ENCODE measurements at regions not wholly inside any gene's neighbourhood (a gene's known extent, or its start where the extent isn't known, plus 50 kb on each side); places are given as distances from the start of the nearest gene placed in this dataset.

DNA sequence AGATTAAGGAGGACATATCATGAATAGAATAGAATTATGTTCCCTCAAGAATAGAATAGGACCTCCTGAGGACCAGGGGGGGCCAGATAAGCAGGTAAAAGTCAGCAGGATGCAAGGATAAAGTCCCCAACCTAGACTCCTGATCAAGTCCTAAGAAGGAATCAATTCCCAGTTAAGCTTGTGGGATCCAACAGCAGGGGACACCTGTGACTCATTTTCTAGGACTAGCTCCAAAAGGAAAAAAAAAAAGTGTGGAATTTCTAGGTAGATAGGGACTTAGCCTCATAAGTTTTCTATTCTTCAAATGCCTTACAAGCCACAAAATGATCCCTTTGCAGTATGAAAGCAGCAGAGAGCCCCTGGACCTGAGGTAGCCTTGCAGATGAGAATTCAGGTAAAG lies 336.2 kb downstream of the WDR11 start:
- no peak overlapping the region for H3K27ac ChIP-seq (ENCODE audit: control insufficient read depth, insufficient read depth, low read length)
- H4K20me1 ChIP-seq (ENCODE audit: control insufficient read depth, extremely low read depth, insufficient read depth, low read length) = no peaks in the 10 kb centered on the region
- H3K4me3 ChIP-seq (ENCODE audit: control insufficient read depth in 2 of 3, extremely low read depth in 1 of 3, insufficient read depth in 2 of 3, low read depth in 1 of 3, low read length in 3 of 3) = no peak overlapping the region
- no peaks in the 10 kb centered on the region for H3K36me3 ChIP-seq (ENCODE audit: control insufficient read depth in 2 of 2, extremely low read depth in 1 of 2, insufficient read depth in 2 of 2, low read length in 2 of 2)
- H3K4me2 ChIP-seq (ENCODE audit: control insufficient read depth, extremely low read depth, insufficient read depth, low read depth, low read length) = no peak overlapping the region
- no peaks in the 10 kb centered on the region for H3K79me2 ChIP-seq (ENCODE audit: control insufficient read depth, insufficient read depth, low read length)
- no peak overlapping the region for H3K9ac ChIP-seq (ENCODE audit: control insufficient read depth, extremely low read depth, insufficient read depth, low read length)
- peak; percentile 56 for FAIRE-seq
- DNase-seq (ENCODE audit: low read depth, low spot score) = no peak
- H3K9me3 ChIP-seq (ENCODE audit: control insufficient read depth, low read depth, low read length) = no peaks in the 10 kb centered on the region
- TF ChIP-seq, protein P1, sequence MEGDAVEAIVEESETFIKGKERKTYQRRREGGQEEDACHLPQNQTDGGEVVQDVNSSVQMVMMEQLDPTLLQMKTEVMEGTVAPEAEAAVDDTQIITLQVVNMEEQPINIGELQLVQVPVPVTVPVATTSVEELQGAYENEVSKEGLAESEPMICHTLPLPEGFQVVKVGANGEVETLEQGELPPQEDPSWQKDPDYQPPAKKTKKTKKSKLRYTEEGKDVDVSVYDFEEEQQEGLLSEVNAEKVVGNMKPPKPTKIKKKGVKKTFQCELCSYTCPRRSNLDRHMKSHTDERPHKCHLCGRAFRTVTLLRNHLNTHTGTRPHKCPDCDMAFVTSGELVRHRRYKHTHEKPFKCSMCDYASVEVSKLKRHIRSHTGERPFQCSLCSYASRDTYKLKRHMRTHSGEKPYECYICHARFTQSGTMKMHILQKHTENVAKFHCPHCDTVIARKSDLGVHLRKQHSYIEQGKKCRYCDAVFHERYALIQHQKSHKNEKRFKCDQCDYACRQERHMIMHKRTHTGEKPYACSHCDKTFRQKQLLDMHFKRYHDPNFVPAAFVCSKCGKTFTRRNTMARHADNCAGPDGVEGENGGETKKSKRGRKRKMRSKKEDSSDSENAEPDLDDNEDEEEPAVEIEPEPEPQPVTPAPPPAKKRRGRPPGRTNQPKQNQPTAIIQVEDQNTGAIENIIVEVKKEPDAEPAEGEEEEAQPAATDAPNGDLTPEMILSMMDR (optimal IDR thresholded peaks at IDR 0.05 in 1 of 3, IDR thresholded peaks at IDR 0.05 in 1 of 3, conservative IDR thresholded peaks at IDR 0.05 in 1 of 3; ENCODE audit: extremely low read depth in 1 of 3, insufficient read depth in 2 of 3, low read length in 3 of 3) = no peak
- TF ChIP-seq EZH2 (IDR thresholded peaks at IDR 0.05; ENCODE audit: low read length) = no peak
- H3K27me3 ChIP-seq (ENCODE audit: control insufficient read depth, extremely low read depth, insufficient read depth, low read length) = no peaks in the 10 kb centered on the region
- H2AFZ ChIP-seq (ENCODE audit: control insufficient read depth, low read length) = no peak overlapping the region
- H3K4me1 ChIP-seq (ENCODE audit: control insufficient read depth, extremely low read depth, insufficient read depth, low read length) = no peaks in the 10 kb centered on the region
- dilution Hi-C loops (cut with MboI; ENCODE audit: extremely low pct_ligation_motif_present, low sequenced_read_pairs) = no loop called here
- H3K9me1 ChIP-seq (ENCODE audit: control insufficient read depth, extremely low read depth, insufficient read depth, low read length) = no peaks in the 10 kb centered on the region

DNA sequence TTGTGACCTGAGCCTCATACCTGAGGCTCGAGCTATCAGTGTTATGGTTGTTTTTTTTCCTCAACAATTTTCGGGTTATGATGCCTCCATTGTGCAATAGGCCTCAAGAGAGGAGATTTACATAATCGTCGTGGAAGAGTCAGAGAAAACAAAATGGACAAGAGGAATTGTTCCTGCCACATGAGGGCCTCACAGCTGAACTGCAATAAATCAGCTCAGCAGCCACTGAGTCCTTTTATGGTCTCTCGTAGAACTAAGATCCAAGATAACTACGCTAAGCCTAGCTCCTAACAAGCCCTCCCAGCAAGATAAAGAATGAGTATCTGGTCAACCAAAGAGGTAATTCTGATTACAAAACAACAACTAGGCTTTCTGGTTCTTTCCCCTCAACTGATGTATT lies 336.8 kb downstream of the WDR11 start:
- Histone ChIP-seq H3K36me3 (ENCODE audit: control insufficient read depth in 2 of 2, extremely low read depth in 1 of 2, insufficient read depth in 2 of 2, low read length in 2 of 2) (no peaks in the 10 kb centered on the region), H2AFZ (ENCODE audit: control insufficient read depth, low read length) (no peak overlapping the region), H4K20me1 (ENCODE audit: control insufficient read depth, extremely low read depth, insufficient read depth, low read length) (no peaks in the 10 kb centered on the region), H3K9me1 (ENCODE audit: control insufficient read depth, extremely low read depth, insufficient read depth, low read length) (no peaks in the 10 kb centered on the region), H3K4me2 (ENCODE audit: control insufficient read depth, extremely low read depth, insufficient read depth, low read depth, low read length) (no peak overlapping the region), H3K27ac (ENCODE audit: control insufficient read depth, insufficient read depth, low read length) (no peak overlapping the region), H3K9me3 (ENCODE audit: control insufficient read depth, low read depth, low read length) (no peaks in the 10 kb centered on the region), H3K9ac (ENCODE audit: control insufficient read depth, extremely low read depth, insufficient read depth, low read length) (no peak overlapping the region), H3K79me2 (ENCODE audit: control insufficient read depth, insufficient read depth, low read length) (no peaks in the 10 kb centered on the region), H3K27me3 (ENCODE audit: control insufficient read depth, extremely low read depth, insufficient read depth, low read length) (no peaks in the 10 kb centered on the region), H3K4me3 (ENCODE audit: control insufficient read depth in 2 of 3, extremely low read depth in 1 of 3, insufficient read depth in 2 of 3, low read depth in 1 of 3, low read length in 3 of 3) (no peak overlapping the region), H3K4me1 (ENCODE audit: control insufficient read depth, extremely low read depth, insufficient read depth, low read length) (no peaks in the 10 kb centered on the region)
- dilution Hi-C loops (cut with MboI; ENCODE audit: extremely low pct_ligation_motif_present, low sequenced_read_pairs) = no loop called here
- FAIRE-seq (no peak), DNase-seq (ENCODE audit: low read depth, low spot score) (no peak)
- TF ChIP-seq, protein P1 (optimal IDR thresholded peaks at IDR 0.05 in 1 of 3, IDR thresholded peaks at IDR 0.05 in 1 of 3, conservative IDR thresholded peaks at IDR 0.05 in 1 of 3; ENCODE audit: extremely low read depth in 1 of 3, insufficient read depth in 2 of 3, low read length in 3 of 3) = peak in 1 of 3 experiments; percentile 21
- no peak for TF ChIP-seq EZH2 (IDR thresholded peaks at IDR 0.05; ENCODE audit: low read length)
